NCI-H460 (cell line): ENCODE measurements at regions not wholly inside any gene's neighbourhood (a gene's known extent, or its start where the extent isn't known, plus 50 kb on each side); places are given as distances from the start of the nearest gene placed in this dataset.

ENCODE experiments used
- DNase-seq: peaks from one replicate; pipeline ENCODE4 v3.0.0-alpha.2; 2016; ENCODE audit warnings: low read depth; ENCODE audit errors: extremely low read depth

DNA sequence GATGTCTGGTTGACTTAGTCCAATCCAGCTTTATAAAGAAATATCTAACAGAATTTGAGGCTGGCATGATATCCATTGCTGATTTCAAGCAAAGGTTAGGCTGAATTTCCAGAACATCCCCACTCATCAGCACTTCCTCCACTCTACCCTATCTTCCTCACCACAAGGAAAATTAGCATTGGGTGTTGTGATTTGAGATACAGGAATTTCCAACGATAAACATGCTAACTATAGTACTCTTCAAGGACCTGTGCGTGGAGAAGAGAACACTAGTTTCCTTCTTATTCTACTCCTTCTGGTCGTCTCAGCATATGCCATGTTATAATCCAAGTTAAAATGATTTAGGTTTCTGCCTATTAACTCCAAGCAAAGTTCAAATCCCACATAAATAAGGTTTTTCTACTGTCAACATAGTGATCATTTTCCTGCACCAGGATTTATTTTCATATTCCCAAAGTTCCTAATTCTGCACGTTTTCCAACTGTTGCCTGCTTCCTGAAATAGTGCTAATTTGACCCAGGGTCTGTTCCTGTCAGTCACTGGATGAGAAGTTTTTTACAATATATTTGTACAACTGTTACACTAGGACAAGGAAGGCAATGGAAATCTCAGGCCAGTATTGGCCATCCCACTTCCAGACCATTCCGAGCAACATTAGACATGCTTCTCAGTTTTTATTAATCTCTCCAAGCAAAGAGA lies 177.6 kb upstream of the EDNRA start:
- DNase-seq, result no peak

DNA sequence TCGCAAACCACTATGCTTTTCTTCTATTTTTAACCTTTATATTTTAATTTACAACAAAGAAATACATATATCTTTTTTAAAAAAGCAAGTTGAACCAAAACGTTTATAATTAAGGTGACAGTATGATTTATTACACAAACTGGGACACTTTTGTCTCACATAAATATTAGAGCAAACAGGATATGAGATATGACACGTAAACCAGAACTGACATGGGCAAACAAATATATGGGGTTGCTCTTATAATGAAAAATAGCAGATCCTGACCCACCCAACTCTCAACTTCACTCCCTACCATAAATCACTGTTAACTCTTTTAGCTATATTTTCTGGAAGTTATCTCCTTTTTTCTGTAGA lies 177.0 kb upstream of the EDNRA start:
- no peak for DNase-seq

DNA sequence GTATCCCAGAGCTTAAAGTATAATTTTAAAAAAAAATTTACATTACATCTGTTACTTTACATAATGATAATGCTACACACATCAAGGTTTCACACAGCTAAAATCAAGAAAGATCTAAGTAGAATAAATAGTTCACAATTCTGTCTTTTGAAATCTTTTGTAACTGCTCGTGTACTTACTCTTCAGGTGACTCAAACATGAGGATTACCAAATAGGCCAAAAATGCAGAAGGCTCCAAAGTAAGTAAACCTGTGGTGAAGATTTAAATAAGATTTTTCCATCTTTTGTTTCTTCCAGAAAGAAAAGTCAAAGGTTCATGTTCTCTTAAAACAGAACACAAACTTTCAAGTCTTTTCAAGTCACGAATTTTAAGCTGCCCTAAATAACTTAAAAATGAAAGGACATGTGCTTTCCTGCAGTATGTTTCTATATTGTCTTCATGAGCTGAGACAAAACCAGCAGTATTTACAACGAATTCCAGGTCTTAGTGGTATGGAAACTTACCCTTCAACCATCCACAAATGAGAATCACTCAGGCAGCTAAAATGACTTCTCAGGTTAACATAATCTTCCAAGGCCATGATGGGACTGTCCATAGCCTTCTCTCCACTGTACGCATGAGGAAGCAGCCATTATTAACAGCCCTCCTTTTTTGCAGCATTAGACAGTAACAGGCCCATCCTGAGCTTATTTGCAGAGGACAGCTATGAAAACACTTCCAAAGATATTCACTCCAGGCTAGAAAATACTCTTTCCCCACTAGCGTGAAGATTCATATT lies 172.8 kb upstream of the EDNRA start:
- no peak for DNase-seq

DNA sequence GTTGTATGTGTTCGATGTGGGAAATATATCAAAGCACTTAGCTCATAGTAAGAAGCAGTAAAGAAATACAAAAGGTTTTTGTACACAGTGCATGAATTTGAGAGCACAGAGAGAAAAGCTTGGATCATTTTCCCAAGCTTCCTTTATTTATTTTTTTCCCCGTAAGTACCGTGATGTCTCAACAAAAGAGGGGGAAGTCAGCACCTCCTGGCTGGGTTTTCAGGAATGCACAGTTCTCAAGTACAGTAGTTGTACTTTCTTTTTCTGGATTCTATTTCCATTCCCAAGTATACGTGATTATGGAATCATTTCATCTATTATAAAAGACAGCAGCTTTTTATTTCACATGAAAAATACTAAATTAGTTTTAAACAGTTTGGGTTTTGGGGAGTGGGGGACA lies 171.5 kb upstream of the EDNRA start:
- DNase-seq, result no peak

DNA sequence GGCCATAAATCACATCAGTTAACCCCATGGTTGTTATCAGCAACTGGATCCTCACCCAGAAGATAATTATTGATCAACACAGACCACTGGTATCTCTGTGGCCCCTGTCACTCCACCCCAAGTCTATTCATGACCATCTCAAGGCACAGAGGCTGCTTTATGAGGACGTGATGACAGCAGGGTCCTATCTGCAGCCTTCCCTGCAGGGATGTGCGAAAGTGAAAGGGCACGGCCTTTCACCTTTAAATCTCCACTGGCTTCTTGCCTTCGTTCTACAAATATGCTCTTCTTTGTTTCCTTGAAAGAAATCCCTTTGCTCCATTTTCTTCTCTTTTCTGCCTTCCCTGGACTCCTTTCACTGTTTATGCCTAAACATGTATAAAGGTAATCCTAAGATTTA lies 170.6 kb upstream of the EDNRA start:
- DNase-seq, result no peak

DNA sequence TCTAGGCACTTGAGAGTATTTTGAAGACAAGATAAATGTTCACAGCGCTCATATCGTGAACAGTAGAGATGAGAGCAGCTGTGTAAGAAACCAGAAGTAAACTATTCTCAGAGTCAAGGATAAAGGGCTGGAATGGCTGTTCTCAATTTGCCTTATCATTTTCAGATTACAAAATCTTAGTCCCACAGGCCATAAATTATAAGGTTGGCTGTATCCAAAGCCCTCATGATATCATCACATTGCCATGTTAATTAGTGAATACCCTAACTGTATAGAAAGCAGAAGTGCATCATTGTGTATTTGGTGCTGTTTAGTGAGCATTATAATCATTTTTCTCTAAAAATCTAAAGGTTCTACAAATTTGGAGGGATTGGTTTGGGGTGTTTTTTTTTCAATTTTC lies 168.9 kb upstream of the EDNRA start:
- DNase-seq, result no peak

DNA sequence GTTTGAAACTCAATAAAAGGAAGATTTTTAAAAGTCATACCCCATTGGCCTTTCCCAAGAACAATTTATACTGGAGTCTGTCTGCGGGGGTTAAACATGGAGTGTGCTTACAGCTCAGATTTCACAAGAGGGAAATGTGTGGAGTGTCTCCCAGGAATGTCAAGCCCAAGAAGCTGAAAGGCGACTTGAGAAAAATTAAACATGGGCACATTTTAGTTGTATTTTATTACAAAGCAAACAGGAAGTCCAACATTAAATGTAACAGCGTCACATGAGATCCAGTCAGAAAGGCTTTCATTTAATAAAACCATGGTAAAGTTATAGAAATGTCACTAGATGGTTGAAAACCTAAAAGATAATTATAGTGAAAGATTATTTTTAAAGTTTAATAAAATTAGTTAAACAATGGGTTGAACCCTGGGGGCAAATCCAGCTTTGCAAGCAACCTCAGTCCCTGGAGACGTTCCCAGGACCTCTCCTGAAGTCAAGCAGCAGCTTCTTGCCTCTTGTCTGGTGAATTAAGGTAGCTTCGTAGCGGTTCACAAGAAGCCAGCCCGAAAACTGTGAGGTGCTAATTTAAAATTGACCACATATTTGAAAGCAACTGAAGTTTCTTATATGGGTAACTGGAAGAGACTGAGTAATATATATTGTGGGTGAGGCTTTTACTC lies 168.4 kb upstream of the EDNRA start:
- DNase-seq, result no peak

DNA sequence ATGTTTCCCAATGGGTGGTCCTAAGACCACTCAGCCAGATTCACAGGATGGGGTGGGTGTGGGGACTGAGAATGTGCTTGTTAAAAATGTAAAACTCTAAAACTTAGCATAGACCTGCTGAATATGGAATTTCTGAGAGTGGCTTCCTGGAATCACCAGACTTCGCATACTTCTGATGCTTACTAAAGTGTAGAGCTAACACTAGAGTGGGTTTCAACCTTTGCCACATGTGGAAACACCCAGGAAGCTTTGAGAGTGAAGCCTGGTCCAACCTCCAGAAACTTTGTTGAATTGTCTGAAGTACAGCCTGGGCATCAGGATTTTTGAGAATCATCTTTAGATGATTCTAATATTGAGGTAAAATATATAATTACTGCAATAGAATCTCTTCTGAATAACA lies 167.8 kb upstream of the EDNRA start:
- no peak for DNase-seq

DNA sequence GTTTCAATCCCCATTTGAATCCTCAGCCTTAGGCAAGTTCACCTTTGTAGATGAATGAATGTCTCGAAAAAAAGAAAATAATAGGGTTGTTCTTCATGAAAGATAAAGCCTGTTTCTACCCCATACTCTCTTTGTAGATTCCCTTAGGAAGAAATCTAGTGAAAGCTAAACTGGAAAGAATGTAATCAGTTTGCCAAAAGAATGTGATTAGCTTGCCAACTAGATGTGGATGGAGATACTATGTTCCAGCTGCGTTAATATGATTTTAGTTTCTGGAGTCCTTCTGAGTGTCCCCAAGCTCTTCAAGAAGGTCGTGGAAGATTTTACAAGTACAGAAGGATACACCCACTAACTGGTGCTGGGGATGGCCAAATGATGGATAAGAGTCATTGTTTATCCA lies 162.3 kb upstream of the EDNRA start:
- DNase-seq, result no peak

DNA sequence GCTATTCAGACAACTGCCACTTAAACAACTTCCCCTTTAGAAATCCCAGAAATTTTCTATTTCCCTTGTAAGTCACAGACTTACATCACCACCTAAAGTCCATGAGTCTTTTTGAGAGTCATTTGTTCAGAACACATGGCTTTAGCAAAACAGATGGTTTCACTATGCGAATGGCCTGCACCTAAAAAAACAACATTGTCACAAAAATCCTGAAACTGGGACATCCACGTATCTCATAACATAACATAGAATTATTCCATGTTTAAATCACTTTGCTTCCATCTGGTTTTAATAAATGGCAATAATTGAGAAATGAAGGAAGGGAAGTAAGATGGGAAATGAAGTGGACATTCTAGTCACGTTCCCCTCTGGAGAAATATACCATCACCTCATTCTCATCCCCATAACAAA lies 155.3 kb upstream of the EDNRA start:
- DNase-seq, result no peak

DNA sequence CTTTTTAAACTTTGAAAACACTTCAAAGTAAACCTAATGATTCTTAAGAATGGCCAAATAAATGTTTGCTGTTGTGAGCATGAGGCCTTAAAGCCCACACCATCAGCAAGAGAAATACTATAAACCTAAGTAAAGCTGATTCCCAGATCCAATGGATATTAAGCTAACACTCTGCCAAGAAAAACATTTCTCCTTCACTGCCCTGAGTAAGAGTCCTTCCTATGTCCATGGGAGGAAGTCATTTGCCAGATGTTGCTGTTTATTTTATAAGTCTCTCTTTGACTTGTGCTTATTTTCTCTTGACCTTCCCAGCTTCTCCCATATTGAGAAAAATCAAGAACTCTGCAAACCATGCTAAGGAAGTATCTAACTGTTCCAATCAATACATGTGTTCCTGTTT lies 154.3 kb upstream of the EDNRA start:
- DNase-seq, result no peak

DNA sequence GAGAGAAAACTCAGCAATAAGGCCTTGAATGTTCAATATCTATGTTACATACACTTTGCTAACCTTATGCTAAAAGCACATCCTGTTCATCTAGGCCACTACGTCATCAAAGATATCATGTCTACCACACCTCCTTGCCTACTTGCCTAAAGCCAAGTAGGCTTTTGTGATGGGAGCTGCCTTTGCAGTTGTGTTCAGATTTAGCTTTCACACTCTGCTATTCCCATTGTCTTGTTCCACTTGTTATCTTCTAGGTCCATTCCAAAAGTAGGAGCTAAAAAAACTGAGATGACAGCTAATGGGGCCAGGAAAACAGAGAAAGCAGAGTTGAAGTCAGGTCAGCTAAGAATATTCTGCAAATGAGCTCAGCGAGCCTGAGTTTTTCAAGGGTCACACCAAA lies 153.6 kb upstream of the EDNRA start:
- DNase-seq, result no peak

DNA sequence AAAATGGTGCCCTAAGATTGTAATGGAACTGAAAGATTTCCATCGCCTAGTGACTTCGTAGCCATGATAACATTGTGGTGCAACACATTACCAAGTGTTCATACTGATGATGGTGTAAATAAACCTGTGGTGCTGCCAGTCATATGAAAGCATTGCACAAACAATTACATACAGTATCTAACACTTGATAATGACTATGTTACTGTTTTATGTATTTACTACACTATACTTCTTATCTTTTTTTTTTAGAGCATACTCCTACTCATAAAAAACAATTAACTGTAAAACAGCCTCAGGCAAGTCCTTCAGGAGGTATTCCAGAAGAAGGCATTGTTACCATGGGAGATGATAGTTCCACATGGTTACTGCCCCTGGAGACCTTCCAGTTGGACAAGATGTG lies 152.7 kb upstream of the EDNRA start:
- no peak for DNase-seq

DNA sequence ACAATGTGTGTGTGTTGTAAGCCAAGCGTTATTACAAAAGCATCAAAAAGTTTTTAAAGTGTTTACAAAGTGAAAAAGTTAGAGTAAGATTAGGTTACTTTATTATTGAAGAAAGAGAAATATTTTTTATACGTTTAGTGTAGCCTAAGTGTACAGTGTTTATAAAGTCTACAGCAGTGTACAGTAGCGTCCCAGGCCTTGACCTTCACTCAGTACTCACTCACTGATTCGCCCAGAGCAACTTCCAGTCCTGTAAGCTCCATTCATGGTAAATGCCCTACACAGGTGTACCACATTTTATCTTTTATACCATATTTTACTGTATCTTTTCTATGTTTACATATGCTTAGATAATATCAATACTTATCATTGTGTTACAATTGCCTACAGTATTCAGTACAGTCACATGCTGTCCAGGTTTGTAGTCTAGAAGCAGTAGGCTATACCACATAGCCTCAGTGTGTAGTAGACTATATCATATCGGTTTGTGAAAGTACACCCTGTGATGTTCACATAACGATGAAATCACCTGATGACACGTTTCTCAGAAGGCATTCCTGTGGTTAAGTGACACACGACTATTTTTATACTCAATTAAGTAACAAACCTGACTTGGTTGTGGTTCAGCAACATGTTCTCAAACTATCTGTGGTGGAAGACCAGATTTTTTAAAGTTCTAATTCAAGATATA lies 152.0 kb upstream of the EDNRA start:
- DNase-seq, result no peak

DNA sequence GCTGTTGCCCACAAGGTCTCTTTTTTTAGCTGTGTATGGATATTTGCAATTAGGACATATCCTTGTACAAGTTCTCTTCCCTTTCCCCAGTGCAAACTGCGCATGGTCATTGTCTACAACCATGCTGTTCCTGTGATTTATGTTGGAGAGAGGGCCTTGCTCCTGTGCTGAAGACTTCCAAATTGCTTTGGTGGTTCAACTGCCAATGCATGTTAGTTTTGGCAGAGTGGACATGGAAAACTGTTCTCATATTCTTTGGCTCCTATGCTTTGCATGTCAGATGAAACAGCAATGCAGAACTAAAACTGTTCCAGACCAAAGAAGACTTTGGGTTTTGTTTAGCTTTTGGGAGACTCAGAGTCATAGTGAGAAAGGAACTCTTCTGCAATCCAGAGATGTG lies 148.8 kb upstream of the EDNRA start:
- no peak for DNase-seq

DNA sequence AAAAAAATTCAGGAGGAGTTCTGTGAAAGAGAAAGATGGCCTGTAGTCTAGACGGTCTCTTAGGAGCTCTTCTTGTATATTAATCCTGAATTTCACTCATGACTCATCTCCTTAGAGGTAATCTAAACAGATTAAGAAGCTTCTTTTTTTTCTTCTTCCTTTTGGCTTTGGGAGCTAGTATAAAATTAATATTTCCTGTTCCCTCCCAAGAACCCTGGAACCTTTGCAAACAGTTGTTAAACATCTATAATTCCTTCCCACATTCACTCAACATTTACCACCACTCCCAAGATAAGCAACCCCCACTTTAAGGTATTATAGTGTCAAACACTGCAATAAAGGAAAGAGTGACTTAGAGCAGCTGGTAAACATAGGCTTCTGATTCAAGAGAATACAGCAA lies 146.4 kb upstream of the EDNRA start:
- DNase-seq, result no peak

DNA sequence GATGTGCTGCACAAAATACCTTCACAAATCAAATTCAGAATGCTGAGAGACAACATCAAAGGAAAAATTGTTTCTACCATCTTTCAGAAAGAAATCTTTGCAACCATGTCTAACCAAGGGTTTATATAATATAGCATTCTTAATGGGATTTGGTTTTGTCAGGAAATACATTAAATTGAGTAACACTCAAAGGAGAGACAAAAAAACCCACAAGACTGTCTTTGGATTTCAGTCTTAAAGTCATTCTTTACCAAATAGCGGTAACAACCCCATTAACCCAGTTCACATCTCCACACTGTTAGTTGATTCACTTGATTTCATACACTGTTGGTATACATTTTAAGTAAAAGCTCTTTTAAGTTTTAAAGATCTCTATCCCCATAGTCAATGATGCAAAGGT lies 145.7 kb upstream of the EDNRA start:
- DNase-seq, result no peak

DNA sequence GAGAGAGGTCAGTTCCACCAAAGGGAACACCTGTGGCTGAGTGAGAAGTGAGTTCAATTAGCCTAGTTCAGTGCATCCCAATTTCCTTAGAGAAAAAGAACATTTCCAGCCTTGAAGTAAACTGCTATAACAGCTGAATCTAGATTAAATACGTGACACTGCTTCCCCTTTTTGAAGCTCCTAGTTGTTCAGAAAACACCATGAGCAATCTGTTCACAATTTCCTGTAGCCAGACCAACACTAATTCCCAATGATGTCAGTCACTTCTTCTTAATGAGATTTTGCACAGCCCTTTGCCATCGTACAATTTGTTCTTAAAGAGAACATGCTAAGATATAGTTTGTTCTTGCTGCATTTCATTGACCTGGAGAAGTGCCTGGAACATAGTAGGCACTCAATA lies 144.6 kb upstream of the EDNRA start:
- DNase-seq, result no peak

DNA sequence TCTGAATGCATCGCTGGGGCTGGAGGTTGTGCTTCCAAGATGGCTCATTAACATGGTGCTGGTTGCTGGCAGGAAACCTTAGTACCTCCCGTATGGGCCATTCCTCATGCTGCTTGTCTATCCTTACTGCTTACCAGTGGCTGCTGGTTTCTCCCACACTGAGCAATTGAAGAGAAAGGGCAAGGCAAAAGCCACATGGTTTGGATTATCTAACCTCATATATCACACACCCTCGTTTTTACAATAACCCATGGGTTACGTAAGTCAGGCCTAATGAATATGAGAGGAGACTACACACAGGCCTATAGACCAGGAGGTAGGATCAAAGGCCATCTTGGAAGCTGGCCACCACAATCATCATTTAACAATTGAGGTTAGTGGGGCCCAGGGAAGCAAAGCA lies 141.8 kb upstream of the EDNRA start:
- DNase-seq, result no peak

DNA sequence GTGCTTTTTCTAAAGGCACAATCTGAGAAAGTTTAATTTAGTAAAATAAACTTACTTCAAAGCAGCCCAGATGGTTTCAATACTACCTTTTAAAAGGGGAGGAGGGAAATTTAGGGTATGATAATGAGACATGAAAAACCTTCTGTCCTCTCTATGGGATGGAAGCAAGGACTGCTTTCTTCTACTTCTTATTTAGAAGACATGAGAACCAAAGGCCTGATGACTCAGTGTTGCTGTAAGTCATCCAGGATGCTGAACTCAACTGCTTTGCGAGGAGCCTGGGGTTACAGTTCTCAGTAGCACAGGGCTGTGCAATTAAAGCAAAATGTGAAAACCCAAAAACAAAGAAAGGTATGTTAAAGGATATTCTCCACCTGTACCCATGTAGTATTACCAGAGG lies 140.8 kb upstream of the EDNRA start:
- no peak for DNase-seq

DNA sequence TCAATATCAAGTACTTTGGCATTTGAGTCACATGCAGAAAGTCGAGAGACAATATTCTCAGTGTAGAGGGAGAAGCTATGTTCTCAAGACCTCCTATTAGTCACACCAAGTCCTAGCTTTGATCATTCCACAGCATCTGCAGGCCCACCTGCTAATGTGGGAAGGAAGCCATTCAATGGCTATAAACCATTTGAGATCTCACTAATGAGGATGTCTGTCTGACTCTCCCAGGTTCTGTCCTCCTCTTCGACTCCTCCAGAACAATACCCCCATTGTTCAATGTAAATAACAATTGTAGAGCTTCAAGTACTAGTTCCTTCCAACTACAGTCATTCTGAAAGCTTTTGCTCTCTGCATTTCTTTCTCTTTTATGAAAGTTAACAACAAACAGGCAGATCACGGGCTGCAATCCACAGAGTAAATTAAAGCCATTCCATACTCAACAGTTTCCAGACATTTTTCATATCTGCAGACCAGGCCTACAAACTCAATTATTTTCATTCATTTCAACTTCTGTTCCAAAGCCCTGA lies 140.2 kb upstream of the EDNRA start:
- DNase-seq, result no peak
